ENCODE measurements at regions not wholly inside any gene's neighbourhood (a gene's known extent, or its start where the extent isn't known, plus 50 kb on each side); places are given as distances from the start of the nearest gene placed in this dataset.

DNA sequence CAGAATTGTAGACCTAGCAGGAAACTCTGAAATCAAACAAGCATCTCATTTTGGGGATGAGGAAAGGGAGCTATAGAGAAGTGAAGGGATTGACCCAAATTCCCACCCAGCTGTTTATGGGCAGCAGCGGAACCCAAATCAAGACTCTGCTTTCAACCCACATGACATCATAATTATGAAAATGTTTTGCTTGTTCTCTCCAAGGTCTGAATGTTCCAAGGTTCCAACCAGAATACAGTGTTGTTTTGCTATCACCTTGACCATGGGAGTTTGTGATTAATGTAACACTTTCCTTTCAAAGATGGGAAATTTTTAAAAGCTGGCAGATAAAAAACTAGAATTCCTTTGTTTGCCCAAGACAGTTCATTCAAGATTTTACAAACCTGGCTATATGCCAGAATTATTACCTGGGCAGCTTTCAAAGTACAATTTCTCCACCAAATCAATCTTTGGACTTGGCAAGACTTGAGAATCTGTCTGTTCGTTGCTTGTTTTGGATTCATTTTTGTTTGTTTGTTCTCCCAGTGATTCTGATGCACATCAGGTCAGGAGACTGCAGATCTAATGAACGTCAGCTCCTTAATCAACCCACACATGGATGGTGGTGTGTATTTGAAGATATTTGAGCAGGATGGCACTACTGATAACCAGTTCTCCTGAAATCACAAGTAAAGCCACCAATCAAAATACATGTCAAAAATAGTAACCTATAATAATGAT lies 322.7 kb downstream of the FOXO1 start:
- TF ChIP-seq, protein P1, sequence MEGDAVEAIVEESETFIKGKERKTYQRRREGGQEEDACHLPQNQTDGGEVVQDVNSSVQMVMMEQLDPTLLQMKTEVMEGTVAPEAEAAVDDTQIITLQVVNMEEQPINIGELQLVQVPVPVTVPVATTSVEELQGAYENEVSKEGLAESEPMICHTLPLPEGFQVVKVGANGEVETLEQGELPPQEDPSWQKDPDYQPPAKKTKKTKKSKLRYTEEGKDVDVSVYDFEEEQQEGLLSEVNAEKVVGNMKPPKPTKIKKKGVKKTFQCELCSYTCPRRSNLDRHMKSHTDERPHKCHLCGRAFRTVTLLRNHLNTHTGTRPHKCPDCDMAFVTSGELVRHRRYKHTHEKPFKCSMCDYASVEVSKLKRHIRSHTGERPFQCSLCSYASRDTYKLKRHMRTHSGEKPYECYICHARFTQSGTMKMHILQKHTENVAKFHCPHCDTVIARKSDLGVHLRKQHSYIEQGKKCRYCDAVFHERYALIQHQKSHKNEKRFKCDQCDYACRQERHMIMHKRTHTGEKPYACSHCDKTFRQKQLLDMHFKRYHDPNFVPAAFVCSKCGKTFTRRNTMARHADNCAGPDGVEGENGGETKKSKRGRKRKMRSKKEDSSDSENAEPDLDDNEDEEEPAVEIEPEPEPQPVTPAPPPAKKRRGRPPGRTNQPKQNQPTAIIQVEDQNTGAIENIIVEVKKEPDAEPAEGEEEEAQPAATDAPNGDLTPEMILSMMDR (IDR thresholded peaks at IDR 0.05 in 8 of 11, conservative IDR thresholded peaks at IDR 0.05 in 3 of 11), result no peak
- TF ChIP-seq POLR2A (IDR thresholded peaks at IDR 0.05) (no peak), POLR2AphosphoS5 (IDR thresholded peaks at IDR 0.05) (no peak)
